ENCODE measurements at regions not wholly inside any gene's neighbourhood (a gene's known extent, or its start where the extent isn't known, plus 50 kb on each side); places are given as distances from the start of the nearest gene placed in this dataset.

GRCh38 chr18:56327191-56327885 lies 311.1 kb downstream of the TXNL1 start:
- POLR2A ChIA-PET, result no interaction called here
- Histone ChIP-seq H3K36me3 (ENCODE audit: control insufficient read depth in 2 of 2, insufficient read depth in 1 of 2, low read length in 2 of 2) (no peaks in the 10 kb centered on the region), H3K27ac (ENCODE audit: extremely low read depth, low read depth, low read length) (no peak overlapping the region), H3K4me3 (ENCODE audit: low read depth, low read length) (no peak overlapping the region), H3K4me1 (ENCODE audit: control insufficient read depth, insufficient read depth, low read length) (no peaks in the 10 kb centered on the region), H3K9me3 (ENCODE audit: control insufficient read depth, insufficient read depth, low read depth, low read length) (no peaks in the 10 kb centered on the region)
- CTCF ChIA-PET, result interaction anchor here (0.8 to 1.1 kb wide), 2 partner anchors 11 to 1093 kb away, joined by 3 read pairs; no protein-coding TSS in a partner anchor
- TF ChIP-seq RBAK (tag by site-specific recombination; IDR thresholded peaks at IDR 0.05) (no peak), KLF10 (tag by site-specific recombination; IDR thresholded peaks at IDR 0.05) (no peak), ZNF280D (tag by site-specific recombination; IDR thresholded peaks at IDR 0.05) (no peak), GLIS2 (tag by site-specific recombination; IDR thresholded peaks at IDR 0.05) (no peak), ZNF707 (tag by site-specific recombination; IDR thresholded peaks at IDR 0.05) (no peak), ZBTB20 (tag by site-specific recombination; IDR thresholded peaks at IDR 0.05) (no peak), ZNF350 (tag by site-specific recombination; IDR thresholded peaks at IDR 0.05) (no peak), ZNF354C (tag by site-specific recombination; IDR thresholded peaks at IDR 0.05; ENCODE audit: borderline replicate concordance, low read depth) (no peak), PBX3 (CRISPR knock-in tag; IDR thresholded peaks at IDR 0.05) (no peak), HOXA7 (CRISPR knock-in tag; IDR thresholded peaks at IDR 0.05; ENCODE audit: borderline replicate concordance) (no peak)

- no peak overlapping the region for H3K27ac ChIP-seq (ENCODE audit: extremely low read depth, low read depth, low read length)
- CTCF ChIA-PET, result interaction anchor here (0.8 kb wide), 1 partner anchor 12 kb away, joined by 3 read pairs; no protein-coding TSS in a partner anchor
- no peak overlapping the region for H3K4me3 ChIP-seq (ENCODE audit: low read depth, low read length)
- no peaks in the 10 kb centered on the region for H3K4me1 ChIP-seq (ENCODE audit: control insufficient read depth, insufficient read depth, low read length)
- TF ChIP-seq SP7 (tag by site-specific recombination; IDR thresholded peaks at IDR 0.05), result no peak
- TF ChIP-seq ZNF169 (tag by site-specific recombination; IDR thresholded peaks at IDR 0.05), result no peak
- TF ChIP-seq, protein P1, sequence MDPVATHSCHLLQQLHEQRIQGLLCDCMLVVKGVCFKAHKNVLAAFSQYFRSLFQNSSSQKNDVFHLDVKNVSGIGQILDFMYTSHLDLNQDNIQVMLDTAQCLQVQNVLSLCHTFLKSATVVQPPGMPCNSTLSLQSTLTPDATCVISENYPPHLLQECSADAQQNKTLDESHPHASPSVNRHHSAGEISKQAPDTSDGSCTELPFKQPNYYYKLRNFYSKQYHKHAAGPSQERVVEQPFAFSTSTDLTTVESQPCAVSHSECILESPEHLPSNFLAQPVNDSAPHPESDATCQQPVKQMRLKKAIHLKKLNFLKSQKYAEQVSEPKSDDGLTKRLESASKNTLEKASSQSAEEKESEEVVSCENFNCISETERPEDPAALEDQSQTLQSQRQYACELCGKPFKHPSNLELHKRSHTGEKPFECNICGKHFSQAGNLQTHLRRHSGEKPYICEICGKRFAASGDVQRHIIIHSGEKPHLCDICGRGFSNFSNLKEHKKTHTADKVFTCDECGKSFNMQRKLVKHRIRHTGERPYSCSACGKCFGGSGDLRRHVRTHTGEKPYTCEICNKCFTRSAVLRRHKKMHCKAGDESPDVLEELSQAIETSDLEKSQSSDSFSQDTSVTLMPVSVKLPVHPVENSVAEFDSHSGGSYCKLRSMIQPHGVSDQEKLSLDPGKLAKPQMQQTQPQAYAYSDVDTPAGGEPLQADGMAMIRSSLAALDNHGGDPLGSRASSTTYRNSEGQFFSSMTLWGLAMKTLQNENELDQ (tag by site-specific recombination; IDR thresholded peaks at IDR 0.05; ENCODE audit: low read depth), result no peak
- TF ChIP-seq ZNF626 (tag by site-specific recombination; IDR thresholded peaks at IDR 0.05), result no peak
- no peak for TF ChIP-seq ZNF768 (tag by site-specific recombination; IDR thresholded peaks at IDR 0.05)
- no peak for TF ChIP-seq ZNF560 (tag by site-specific recombination; IDR thresholded peaks at IDR 0.05; ENCODE audit: borderline replicate concordance)
- no peak for TF ChIP-seq ZNF510 (tag by site-specific recombination; IDR thresholded peaks at IDR 0.05; ENCODE audit: insufficient replicate concordance)
- no peaks in the 10 kb centered on the region for H3K9me3 ChIP-seq (ENCODE audit: control insufficient read depth, insufficient read depth, low read depth, low read length)
- POLR2A ChIA-PET, result no interaction called here
- no peaks in the 10 kb centered on the region for H3K36me3 ChIP-seq (ENCODE audit: control insufficient read depth in 2 of 2, insufficient read depth in 1 of 2, low read length in 2 of 2)
Measured at GRCh38 chr18:56326336-56327072, 311.9 kb downstream of the TXNL1 start.
